ENCODE measurements at regions not wholly inside any gene's neighbourhood (a gene's known extent, or its start where the extent isn't known, plus 50 kb on each side); places are given as distances from the start of the nearest gene placed in this dataset.

DNA sequence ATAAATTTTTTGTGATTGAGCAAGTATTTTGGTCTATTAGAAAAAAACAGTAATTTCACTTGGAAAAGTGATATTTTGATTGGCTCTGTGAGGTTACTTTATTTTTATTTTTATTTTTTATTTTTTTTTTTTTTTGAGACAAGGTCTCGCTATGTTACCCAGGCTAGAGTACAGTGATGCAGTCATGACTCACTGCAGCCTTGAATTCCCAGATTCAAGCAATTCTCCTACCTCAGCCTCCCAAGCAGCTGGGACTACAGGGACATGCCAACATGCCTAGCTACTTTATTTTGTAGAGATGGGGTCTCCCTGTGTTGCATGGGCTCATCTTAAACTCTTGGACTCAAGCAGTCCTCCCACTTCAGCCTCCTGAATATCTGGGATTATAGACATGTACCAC is 60.9 kb upstream of the MGAT5 start:
- TF ChIP-seq, protein P1, sequence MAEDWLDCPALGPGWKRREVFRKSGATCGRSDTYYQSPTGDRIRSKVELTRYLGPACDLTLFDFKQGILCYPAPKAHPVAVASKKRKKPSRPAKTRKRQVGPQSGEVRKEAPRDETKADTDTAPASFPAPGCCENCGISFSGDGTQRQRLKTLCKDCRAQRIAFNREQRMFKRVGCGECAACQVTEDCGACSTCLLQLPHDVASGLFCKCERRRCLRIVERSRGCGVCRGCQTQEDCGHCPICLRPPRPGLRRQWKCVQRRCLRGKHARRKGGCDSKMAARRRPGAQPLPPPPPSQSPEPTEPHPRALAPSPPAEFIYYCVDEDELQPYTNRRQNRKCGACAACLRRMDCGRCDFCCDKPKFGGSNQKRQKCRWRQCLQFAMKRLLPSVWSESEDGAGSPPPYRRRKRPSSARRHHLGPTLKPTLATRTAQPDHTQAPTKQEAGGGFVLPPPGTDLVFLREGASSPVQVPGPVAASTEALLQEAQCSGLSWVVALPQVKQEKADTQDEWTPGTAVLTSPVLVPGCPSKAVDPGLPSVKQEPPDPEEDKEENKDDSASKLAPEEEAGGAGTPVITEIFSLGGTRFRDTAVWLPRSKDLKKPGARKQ (CRISPR knock-in tag; IDR thresholded peaks at IDR 0.05), result no peak
- TF ChIP-seq TAF1 (IDR thresholded peaks at IDR 0.05; ENCODE audit: control insufficient read depth, extremely low read depth, insufficient read depth, low read length, severe bottlenecking), result no peak
- no peak for TF ChIP-seq KHSRP (IDR thresholded peaks at IDR 0.05)
- TF ChIP-seq NCOR1 (IDR thresholded peaks at IDR 0.05), result no peak
- TF ChIP-seq FOXA3 (CRISPR knock-in tag; conservative IDR thresholded peaks at IDR 0.05 in 1 of 2, IDR thresholded peaks at IDR 0.05 in 1 of 2), result no peak
- no peak for TF ChIP-seq POLR2A (conservative IDR thresholded peaks at IDR 0.05)
- TF ChIP-seq, protein P2, sequence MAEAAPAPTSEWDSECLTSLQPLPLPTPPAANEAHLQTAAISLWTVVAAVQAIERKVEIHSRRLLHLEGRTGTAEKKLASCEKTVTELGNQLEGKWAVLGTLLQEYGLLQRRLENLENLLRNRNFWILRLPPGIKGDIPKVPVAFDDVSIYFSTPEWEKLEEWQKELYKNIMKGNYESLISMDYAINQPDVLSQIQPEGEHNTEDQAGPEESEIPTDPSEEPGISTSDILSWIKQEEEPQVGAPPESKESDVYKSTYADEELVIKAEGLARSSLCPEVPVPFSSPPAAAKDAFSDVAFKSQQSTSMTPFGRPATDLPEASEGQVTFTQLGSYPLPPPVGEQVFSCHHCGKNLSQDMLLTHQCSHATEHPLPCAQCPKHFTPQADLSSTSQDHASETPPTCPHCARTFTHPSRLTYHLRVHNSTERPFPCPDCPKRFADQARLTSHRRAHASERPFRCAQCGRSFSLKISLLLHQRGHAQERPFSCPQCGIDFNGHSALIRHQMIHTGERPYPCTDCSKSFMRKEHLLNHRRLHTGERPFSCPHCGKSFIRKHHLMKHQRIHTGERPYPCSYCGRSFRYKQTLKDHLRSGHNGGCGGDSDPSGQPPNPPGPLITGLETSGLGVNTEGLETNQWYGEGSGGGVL (CRISPR knock-in tag; IDR thresholded peaks at IDR 0.05), result no peak
- TF ChIP-seq POLR2AphosphoS5 (IDR thresholded peaks at IDR 0.05; ENCODE audit: control insufficient read depth, insufficient read depth, low read depth, low read length), result no peak
- no peak for TF ChIP-seq ZFP1 (CRISPR knock-in tag; IDR thresholded peaks at IDR 0.05)
- TF ChIP-seq, protein P3, sequence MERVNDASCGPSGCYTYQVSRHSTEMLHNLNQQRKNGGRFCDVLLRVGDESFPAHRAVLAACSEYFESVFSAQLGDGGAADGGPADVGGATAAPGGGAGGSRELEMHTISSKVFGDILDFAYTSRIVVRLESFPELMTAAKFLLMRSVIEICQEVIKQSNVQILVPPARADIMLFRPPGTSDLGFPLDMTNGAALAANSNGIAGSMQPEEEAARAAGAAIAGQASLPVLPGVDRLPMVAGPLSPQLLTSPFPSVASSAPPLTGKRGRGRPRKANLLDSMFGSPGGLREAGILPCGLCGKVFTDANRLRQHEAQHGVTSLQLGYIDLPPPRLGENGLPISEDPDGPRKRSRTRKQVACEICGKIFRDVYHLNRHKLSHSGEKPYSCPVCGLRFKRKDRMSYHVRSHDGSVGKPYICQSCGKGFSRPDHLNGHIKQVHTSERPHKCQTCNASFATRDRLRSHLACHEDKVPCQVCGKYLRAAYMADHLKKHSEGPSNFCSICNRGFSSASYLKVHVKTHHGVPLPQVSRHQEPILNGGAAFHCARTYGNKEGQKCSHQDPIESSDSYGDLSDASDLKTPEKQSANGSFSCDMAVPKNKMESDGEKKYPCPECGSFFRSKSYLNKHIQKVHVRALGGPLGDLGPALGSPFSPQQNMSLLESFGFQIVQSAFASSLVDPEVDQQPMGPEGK (CRISPR knock-in tag; IDR thresholded peaks at IDR 0.05; ENCODE audit: borderline replicate concordance), result no peak
